GM23338 (cell line): ENCODE measurements at regions not wholly inside any gene's neighbourhood (a gene's known extent, or its start where the extent isn't known, plus 50 kb on each side); places are given as distances from the start of the nearest gene placed in this dataset.

Experiments
- ATAC-seq: fragments of 200-7000 bp; cut with Tn5 transposase; 3 replicates; pipeline ENCODE4 v1.9.1; 2020
- DNase-seq: peaks from one replicate; pipeline ENCODE4 v3.0.0-alpha.2; 2015; ENCODE audit warnings: low spot score
- H2AFZ ChIP-seq: fragments of 200-600 bp; sonication (generic); 2 replicates; pipeline ENCODE4 v1.8.0; 2016; ENCODE audit warnings: antibody characterized with exemption, mild to moderate bottlenecking, moderate library complexity
- H3F3A ChIP-seq: fragments of 200-600 bp; sonication (generic); replicated peaks from 2 replicates; pipeline ENCODE4 v1.8.0; 2017; ENCODE audit warnings: antibody characterized with exemption, mixed run types, low read depth
- H3K27ac ChIP-seq: fragments of 200-600 bp; sonication (generic); 2 replicates; pipeline ENCODE4 v1.6.1; 2016; ENCODE audit warnings: low read depth
- H3K27me3 ChIP-seq: fragments of 200-600 bp; sonication (generic); 2 replicates; pipeline ENCODE4 v1.8.0; 2016; ENCODE audit warnings: mild to moderate bottlenecking, mixed run types, moderate library complexity; ENCODE audit not compliant: insufficient read depth
- H3K36me3 ChIP-seq: fragments of 200-600 bp; sonication (generic); 2 replicates; pipeline ENCODE4 v1.8.0; 2016; ENCODE audit warnings: mild to moderate bottlenecking; ENCODE audit not compliant: insufficient read depth
- H3K4me1 ChIP-seq: fragments of 200-600 bp; sonication (generic); 2 replicates; pipeline ENCODE4 v1.8.0; 2016; ENCODE audit warnings: mild to moderate bottlenecking, moderate library complexity; ENCODE audit not compliant: insufficient read depth
- H3K4me2 ChIP-seq: fragments of 200-600 bp; sonication (generic); 2 replicates; pipeline ENCODE4 v1.7.1; 2017; ENCODE audit warnings: mixed run types
- H3K4me3 ChIP-seq: fragments of 200-600 bp; sonication (generic); 2 replicates; pipeline ENCODE4 v1.6.1; 2016; ENCODE audit warnings: mixed run types
- H3K79me2 ChIP-seq: fragments of 200-600 bp; sonication (generic); replicated peaks from 2 replicates; pipeline ENCODE4 v1.8.0; 2017; ENCODE audit warnings: mild to moderate bottlenecking; ENCODE audit not compliant: insufficient read depth
- H3K9me2 ChIP-seq: fragments of 200-600 bp; sonication (generic); 2 replicates; pipeline ENCODE4 v1.8.0; 2017; ENCODE audit not compliant: insufficient read depth
- H4K20me1 ChIP-seq: fragments of 200-600 bp; sonication (generic); replicated peaks from 2 replicates; pipeline ENCODE4 v1.8.0; 2017; ENCODE audit warnings: mild to moderate bottlenecking; ENCODE audit not compliant: insufficient read depth
- H3K27ac Mint-ChIP-seq: 2 replicates; pipeline ENCODE4 v1.8.0; 2020; ENCODE audit warnings: inconsistent platforms, mild to moderate bottlenecking, moderate library complexity, mixed read lengths
- H3K27me3 Mint-ChIP-seq: 3 replicates; pipeline ENCODE4 v1.8.0; 2022; ENCODE audit warnings: low read depth, mild to moderate bottlenecking, moderate library complexity, mixed read lengths, inconsistent platforms; ENCODE audit not compliant: insufficient read depth, poor library complexity
- H3K36me3 Mint-ChIP-seq: 3 replicates; pipeline ENCODE4 v1.8.0; 2021; ENCODE audit warnings: low read depth, mild to moderate bottlenecking, inconsistent platforms, moderate library complexity, mixed read lengths
- H3K4me1 Mint-ChIP-seq: 3 replicates; pipeline ENCODE4 v1.8.0; 2020; ENCODE audit warnings: mild to moderate bottlenecking, inconsistent platforms, mixed read lengths
- H3K4me3 Mint-ChIP-seq: 3 replicates; pipeline ENCODE4 v1.8.0; 2021; ENCODE audit warnings: moderate library complexity, mild to moderate bottlenecking, inconsistent platforms, mixed read lengths
- H3K9me3 Mint-ChIP-seq: 3 replicates; pipeline ENCODE4 v1.8.0; 2020; ENCODE audit warnings: moderate library complexity, mild to moderate bottlenecking, inconsistent platforms, mixed read lengths
- CREB1 ChIP-seq: fragments of 250-450 bp; sonication (Bioruptor Pico); IDR thresholded peaks from 2 replicates; pipeline ENCODE4 v1.5.0; 2020; ENCODE audit warnings: low read depth, mild to moderate bottlenecking, moderate library complexity
- CTCF ChIP-seq, 2 experiments: fragments of 200-600 bp in 1 of 2; sonication (generic) in 1 of 2; conservative IDR thresholded peaks; 2 replicates each; pipeline versions ENCODE4 v1.5.1 to v1.6.1; 2016 to 2017; ENCODE audit warnings: antibody characterized with exemption in 2 of 2, low read depth in 2 of 2, mild to moderate bottlenecking in 2 of 2, moderate library complexity in 1 of 2
- EZH2 ChIP-seq: fragments of 200-600 bp; sonication (generic); IDR thresholded peaks from one replicate; pipeline ENCODE4 v1.8.0; 2017; ENCODE audit warnings: antibody characterized with exemption, mild to moderate bottlenecking, low read depth; ENCODE audit not compliant: unreplicated experiment
- EZH2phosphoT487 ChIP-seq: fragments of 200-600 bp; sonication (generic); IDR thresholded peaks from one replicate; pipeline ENCODE4 v1.8.1; 2018; ENCODE audit warnings: antibody characterized with exemption; ENCODE audit not compliant: unreplicated experiment
- JUNB ChIP-seq: IDR thresholded peaks from one replicate; pipeline ENCODE4 v1.6.1; 2016; ENCODE audit warnings: antibody characterized with exemption; ENCODE audit not compliant: unreplicated experiment
- NANOG ChIP-seq: IDR thresholded peaks from 2 replicates; pipeline ENCODE4 v1.6.1; 2016; ENCODE audit warnings: antibody characterized with exemption, borderline replicate concordance
- POLR2AphosphoS5 ChIP-seq: IDR thresholded peaks from 2 replicates; pipeline ENCODE4 v1.6.1; 2016; ENCODE audit warnings: antibody characterized with exemption, low read depth
- REST ChIP-seq: IDR thresholded peaks from one replicate; pipeline ENCODE4 v1.6.1; 2018; ENCODE audit warnings: antibody characterized with exemption; ENCODE audit not compliant: unreplicated experiment
- ZNF331 ChIP-seq: fragments of 250-450 bp; sonication (Bioruptor Pico); IDR thresholded peaks from 2 replicates; pipeline ENCODE4 v1.5.0; 2020; ENCODE audit warnings: low read depth, mild to moderate bottlenecking, moderate library complexity
- TF ChIP-seq, protein P1 (sequence below): IDR thresholded peaks from 2 replicates; pipeline ENCODE4 v1.6.1; 2016; ENCODE audit warnings: antibody characterized with exemption

GRCh38 chr6:147756891-147757290 lies 248.4 kb downstream of the SAMD5 start:
- Histone ChIP-seq H3K4me1 (no peaks in the 10 kb centered on the region), H3K36me3 (no peaks in the 10 kb centered on the region), H3K4me3 (no peak overlapping the region), H3K27ac (no peak overlapping the region), H3K27me3 (no peaks in the 10 kb centered on the region), H3F3A (no peaks in the 10 kb centered on the region), H2AFZ (no peak overlapping the region), H4K20me1 (no peaks in the 10 kb centered on the region), H3K4me2 (no peak overlapping the region), H3K79me2 (no peaks in the 10 kb centered on the region), H3K9me2 (0 out of 2 replicates have a peak, but pooled peaks cover 3% of the 10 kb centered on the region)
- Mint-ChIP-seq H3K4me3 (no peak overlapping the region), H3K27me3 (no peaks in the 10 kb centered on the region), H3K27ac (no peak overlapping the region), H3K36me3 (no peaks in the 10 kb centered on the region), H3K9me3 (no peaks in the 10 kb centered on the region), H3K4me1 (no peaks in the 10 kb centered on the region)
- ATAC-seq: no peak
- DNase-seq: no peak
- TF ChIP-seq ZNF331 (CRISPR knock-in tag) (no peak), EZH2 (no peak)

- Histone ChIP-seq H3K4me2 (no peak overlapping the region), H3F3A (no peaks in the 10 kb centered on the region), H3K36me3 (no peaks in the 10 kb centered on the region), H2AFZ (no peak overlapping the region), H3K79me2 (no peaks in the 10 kb centered on the region), H3K27ac (no peak overlapping the region), H3K9me2 (0 out of 2 replicates have a peak, but pooled peaks cover 3% of the 10 kb centered on the region), H3K4me3 (no peak overlapping the region), H3K27me3 (no peaks in the 10 kb centered on the region), H4K20me1 (no peaks in the 10 kb centered on the region), H3K4me1 (no peaks in the 10 kb centered on the region)
- Mint-ChIP-seq H3K9me3 (no peaks in the 10 kb centered on the region), H3K4me3 (no peak overlapping the region), H3K27me3 (no peaks in the 10 kb centered on the region), H3K36me3 (no peaks in the 10 kb centered on the region), H3K4me1 (no peaks in the 10 kb centered on the region), H3K27ac (no peak overlapping the region)
- ATAC-seq (no peak), DNase-seq (no peak)
- TF ChIP-seq REST (no peak), POLR2AphosphoS5 (no peak), CREB1 (no peak), JUNB (no peak), EZH2 (no peak), NANOG (no peak), ZNF331 (CRISPR knock-in tag) (no peak), EZH2phosphoT487 (no peak), CTCF (conservative IDR thresholded peaks at IDR 0.05; ENCODE audit: low read depth in 2 of 2) (no peak)
- TF ChIP-seq, protein P1, sequence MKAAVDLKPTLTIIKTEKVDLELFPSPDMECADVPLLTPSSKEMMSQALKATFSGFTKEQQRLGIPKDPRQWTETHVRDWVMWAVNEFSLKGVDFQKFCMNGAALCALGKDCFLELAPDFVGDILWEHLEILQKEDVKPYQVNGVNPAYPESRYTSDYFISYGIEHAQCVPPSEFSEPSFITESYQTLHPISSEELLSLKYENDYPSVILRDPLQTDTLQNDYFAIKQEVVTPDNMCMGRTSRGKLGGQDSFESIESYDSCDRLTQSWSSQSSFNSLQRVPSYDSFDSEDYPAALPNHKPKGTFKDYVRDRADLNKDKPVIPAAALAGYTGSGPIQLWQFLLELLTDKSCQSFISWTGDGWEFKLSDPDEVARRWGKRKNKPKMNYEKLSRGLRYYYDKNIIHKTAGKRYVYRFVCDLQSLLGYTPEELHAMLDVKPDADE: no peak
Measured at GRCh38 chr6:147757291-147757690, 248.8 kb downstream of the SAMD5 start.
